DND-41 (cell line): ENCODE measurements at regions not wholly inside any gene's neighbourhood (a gene's known extent, or its start where the extent isn't known, plus 50 kb on each side); places are given as distances from the start of the nearest gene placed in this dataset.

Experiments used
- ATAC-seq: fragments of 200-7000 bp; cut with Tn5 transposase; 3 replicates; pipeline ENCODE4 v1.9.1; 2021; ENCODE audit warnings: low read depth; ENCODE audit not compliant: insufficient read depth
- DNase-seq: peaks from one replicate; pipeline ENCODE4 v3.0.0-alpha.2; 2020
- H2AFZ ChIP-seq: 2 replicates; pipeline ENCODE4 v1.6.0; 2012; ENCODE audit warnings: low read depth, low read length
- H3K27ac ChIP-seq: 2 replicates; pipeline ENCODE4 v1.5.1; 2012; ENCODE audit warnings: low read length, inconsistent platforms
- H3K27me3 ChIP-seq: fragments of 200-600 bp; sonication (generic); 2 replicates; pipeline ENCODE4 v1.6.0; 2012; ENCODE audit warnings: low read length, mild to moderate bottlenecking, inconsistent platforms; ENCODE audit not compliant: insufficient read depth, poor library complexity
- H3K36me3 ChIP-seq: 2 replicates; pipeline ENCODE4 v1.5.1; 2012; ENCODE audit warnings: low read length, inconsistent platforms; ENCODE audit not compliant: insufficient read depth
- H3K4me1 ChIP-seq: 2 replicates; pipeline ENCODE4 v1.5.1; 2012; ENCODE audit warnings: mild to moderate bottlenecking, low read length; ENCODE audit not compliant: insufficient read depth
- H3K4me2 ChIP-seq: 2 replicates; pipeline ENCODE4 v1.6.0; 2012; ENCODE audit warnings: mild to moderate bottlenecking, moderate library complexity, low read length, inconsistent platforms; ENCODE audit not compliant: insufficient read depth
- H3K4me3 ChIP-seq, 2 experiments: fragments of 200-600 bp in 1 of 2; shearing (Covaris generic) in 1 of 2; 2 replicates each; pipeline ENCODE4 v1.5.1; 2012 to 2016; ENCODE audit warnings: inconsistent platforms in 2 of 2, low read length in 2 of 2, mild to moderate bottlenecking in 2 of 2, low read depth in 1 of 2, moderate library complexity in 1 of 2
- H3K79me2 ChIP-seq: 2 replicates; pipeline ENCODE4 v1.6.0; 2012; ENCODE audit warnings: low read length, inconsistent platforms; ENCODE audit not compliant: insufficient read depth
- H3K9ac ChIP-seq: 2 replicates; pipeline ENCODE4 v1.6.0; 2012; ENCODE audit warnings: low read depth, mild to moderate bottlenecking, inconsistent platforms, low read length, moderate library complexity
- H3K9me3 ChIP-seq: 2 replicates; pipeline ENCODE4 v1.5.1; 2012; ENCODE audit warnings: low read length, moderate library complexity, mild to moderate bottlenecking, inconsistent platforms; ENCODE audit not compliant: insufficient read depth, severe bottlenecking
- H4K20me1 ChIP-seq: 2 replicates; pipeline ENCODE4 v1.6.0; 2012; ENCODE audit warnings: low read length; ENCODE audit not compliant: insufficient read depth
- EZH2 ChIP-seq: IDR thresholded peaks from 3 replicates; pipeline ENCODE4 v1.6.1; 2012; ENCODE audit warnings: borderline replicate concordance, low read depth, mild to moderate bottlenecking, moderate library complexity, low read length, inconsistent platforms; ENCODE audit not compliant: severe bottlenecking
- TF ChIP-seq, protein P1 (sequence below): IDR thresholded peaks from 2 replicates; pipeline ENCODE4 v1.5.1; 2012; ENCODE audit warnings: borderline replicate concordance, low read length, moderate library complexity, mild to moderate bottlenecking; ENCODE audit not compliant: poor library complexity, severe bottlenecking; ENCODE audit errors: extremely low read depth

DNA sequence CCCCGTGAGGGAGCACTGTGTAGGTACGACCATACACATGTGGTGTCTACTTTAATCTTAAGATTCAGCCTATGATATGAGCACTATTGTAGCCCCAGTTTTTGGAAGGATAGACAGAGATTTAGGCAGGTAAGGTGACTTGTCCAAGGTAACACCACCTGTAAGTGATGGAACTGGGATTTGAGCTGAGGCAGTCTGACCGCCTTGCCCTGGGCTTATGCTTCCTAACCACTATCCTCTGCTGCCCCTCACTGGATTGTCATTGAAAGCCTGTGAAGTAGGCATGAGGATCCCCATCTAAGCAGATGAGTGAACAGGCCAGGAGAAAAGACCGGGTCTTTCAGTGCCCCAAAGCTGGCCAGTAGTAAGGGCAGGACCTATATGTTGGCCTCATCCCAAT is 343.8 kb downstream of the CYRIA start:
- no peaks in the 10 kb centered on the region for H3K4me1 ChIP-seq
- TF ChIP-seq, protein P1, sequence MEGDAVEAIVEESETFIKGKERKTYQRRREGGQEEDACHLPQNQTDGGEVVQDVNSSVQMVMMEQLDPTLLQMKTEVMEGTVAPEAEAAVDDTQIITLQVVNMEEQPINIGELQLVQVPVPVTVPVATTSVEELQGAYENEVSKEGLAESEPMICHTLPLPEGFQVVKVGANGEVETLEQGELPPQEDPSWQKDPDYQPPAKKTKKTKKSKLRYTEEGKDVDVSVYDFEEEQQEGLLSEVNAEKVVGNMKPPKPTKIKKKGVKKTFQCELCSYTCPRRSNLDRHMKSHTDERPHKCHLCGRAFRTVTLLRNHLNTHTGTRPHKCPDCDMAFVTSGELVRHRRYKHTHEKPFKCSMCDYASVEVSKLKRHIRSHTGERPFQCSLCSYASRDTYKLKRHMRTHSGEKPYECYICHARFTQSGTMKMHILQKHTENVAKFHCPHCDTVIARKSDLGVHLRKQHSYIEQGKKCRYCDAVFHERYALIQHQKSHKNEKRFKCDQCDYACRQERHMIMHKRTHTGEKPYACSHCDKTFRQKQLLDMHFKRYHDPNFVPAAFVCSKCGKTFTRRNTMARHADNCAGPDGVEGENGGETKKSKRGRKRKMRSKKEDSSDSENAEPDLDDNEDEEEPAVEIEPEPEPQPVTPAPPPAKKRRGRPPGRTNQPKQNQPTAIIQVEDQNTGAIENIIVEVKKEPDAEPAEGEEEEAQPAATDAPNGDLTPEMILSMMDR, result no peak
- no peak for TF ChIP-seq EZH2
- H4K20me1 ChIP-seq, result no peaks in the 10 kb centered on the region
- H3K36me3 ChIP-seq, result no peaks in the 10 kb centered on the region
- no peak overlapping the region for H3K27ac ChIP-seq
- no peak overlapping the region for H3K9ac ChIP-seq
- no peaks in the 10 kb centered on the region for H3K79me2 ChIP-seq
- ATAC-seq (no peak), DNase-seq (no peak)
- no peaks in the 10 kb centered on the region for H3K9me3 ChIP-seq
- H2AFZ ChIP-seq, result no peak overlapping the region
- H3K27me3 ChIP-seq, result no peaks in the 10 kb centered on the region
- H3K4me2 ChIP-seq, result no peak overlapping the region
- H3K4me3 ChIP-seq, result no peak overlapping the region

DNA sequence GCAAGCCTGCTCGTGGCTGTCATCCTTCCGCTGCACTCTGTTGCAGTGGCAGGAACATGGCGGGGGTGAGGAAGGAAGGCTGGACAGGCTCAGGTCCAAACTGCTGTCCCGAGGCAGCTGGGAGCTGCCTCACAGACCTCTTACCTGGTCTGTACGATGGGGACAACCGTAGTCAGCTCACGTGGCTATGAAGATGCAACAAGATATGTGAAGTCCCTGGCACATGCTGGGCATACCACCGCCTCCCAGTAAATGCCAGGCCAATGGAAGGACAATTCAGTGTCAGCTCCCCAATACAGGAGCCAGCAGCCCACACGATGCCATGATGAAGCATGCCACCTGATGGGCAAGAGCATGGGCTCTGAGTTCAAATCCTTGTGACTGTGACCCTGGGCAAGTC is 344.4 kb downstream of the CYRIA start:
- H3K4me2 ChIP-seq, result no peak overlapping the region
- no peaks in the 10 kb centered on the region for H3K9me3 ChIP-seq
- H2AFZ ChIP-seq, result no peak overlapping the region
- no peak overlapping the region for H3K4me3 ChIP-seq
- no peak for TF ChIP-seq EZH2
- TF ChIP-seq, protein P1, result no peak
- H3K27me3 ChIP-seq, result no peaks in the 10 kb centered on the region
- H4K20me1 ChIP-seq, result no peaks in the 10 kb centered on the region
- H3K79me2 ChIP-seq, result no peaks in the 10 kb centered on the region
- H3K9ac ChIP-seq, result no peak overlapping the region
- DNase-seq, result no peak
- H3K27ac ChIP-seq, result no peak overlapping the region
- no peak for ATAC-seq
- H3K4me1 ChIP-seq, result no peaks in the 10 kb centered on the region
- H3K36me3 ChIP-seq, result no peaks in the 10 kb centered on the region

DNA sequence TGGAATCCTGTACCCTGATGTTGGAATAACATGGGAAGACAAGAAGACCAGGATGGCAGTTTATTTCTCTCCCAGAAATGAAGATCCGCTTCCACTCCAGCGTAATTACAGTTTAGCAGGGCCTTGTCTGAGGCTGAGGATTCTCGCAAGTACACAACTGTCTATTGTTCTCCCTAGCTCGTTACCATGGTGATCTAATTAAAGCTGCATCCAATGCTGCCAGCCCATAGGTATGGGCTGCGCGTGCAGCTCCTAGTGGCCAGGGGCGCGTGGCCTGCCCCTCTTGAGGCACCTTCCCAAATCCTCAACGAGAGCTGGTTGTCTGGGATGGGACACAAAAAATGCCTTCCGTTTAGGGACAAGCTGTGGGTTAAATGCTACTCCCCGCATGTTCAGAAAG is 344.9 kb downstream of the CYRIA start:
- Histone ChIP-seq H3K4me3 (no peak overlapping the region), H3K27ac (no peak overlapping the region), H3K4me2 (no peak overlapping the region), H3K9ac (no peak overlapping the region), H3K9me3 (no peaks in the 10 kb centered on the region), H4K20me1 (no peaks in the 10 kb centered on the region), H3K27me3 (no peaks in the 10 kb centered on the region), H3K4me1 (no peaks in the 10 kb centered on the region), H2AFZ (no peak overlapping the region), H3K79me2 (no peaks in the 10 kb centered on the region), H3K36me3 (no peaks in the 10 kb centered on the region)
- DNase-seq, result no peak
- TF ChIP-seq, protein P1, result no peak
- no peak for TF ChIP-seq EZH2
- no peak for ATAC-seq

DNA sequence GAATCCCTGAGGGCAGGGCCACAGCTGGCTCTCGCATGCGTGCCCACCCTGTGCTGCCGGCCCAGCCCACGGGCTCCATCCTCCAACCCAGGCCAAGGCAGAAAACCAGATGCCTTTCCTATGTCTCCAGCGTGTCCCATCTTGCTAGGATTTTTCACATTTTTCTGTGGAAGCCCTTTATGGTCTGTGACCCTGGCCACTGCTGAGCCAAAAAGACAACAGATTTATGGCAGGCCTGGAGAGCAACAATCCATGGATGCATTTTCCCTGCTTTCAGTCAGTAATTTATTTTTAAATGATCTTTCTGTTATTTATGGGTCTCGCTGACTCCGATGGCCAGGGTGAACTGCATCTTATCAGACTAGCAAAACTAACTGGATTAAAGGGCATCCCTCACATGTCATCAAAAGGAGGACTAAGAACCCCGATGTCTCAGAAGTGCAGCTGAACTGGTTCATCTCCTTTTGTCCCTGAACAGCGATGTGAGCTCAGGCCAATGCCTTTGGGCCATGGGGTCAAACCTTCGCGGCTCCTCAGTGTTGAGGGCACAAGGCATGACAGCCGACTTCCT is 346.0 kb downstream of the CYRIA start:
- Histone ChIP-seq H3K79me2 (no peaks in the 10 kb centered on the region), H3K36me3 (no peaks in the 10 kb centered on the region), H3K9ac (no peak overlapping the region), H3K27ac (no peak overlapping the region), H3K27me3 (no peaks in the 10 kb centered on the region), H3K9me3 (no peaks in the 10 kb centered on the region), H4K20me1 (no peaks in the 10 kb centered on the region), H3K4me1 (no peaks in the 10 kb centered on the region), H3K4me3 (no peak overlapping the region), H3K4me2 (no peak overlapping the region), H2AFZ (no peak overlapping the region)
- DNase-seq (no peak), ATAC-seq (no peak)
- TF ChIP-seq, protein P1, result no peak
- TF ChIP-seq EZH2, result no peak
